T-helper 2 cell treated with Interferon-gamma antibody and Interleukin-4, amounts not matched to agents 5 μg/mL and 100 μg/mL, for 36 hours (primary cell): ENCODE measurements at regions not wholly inside any gene's neighbourhood (a gene's known extent, or its start where the extent isn't known, plus 50 kb on each side); places are given as distances from the start of the nearest gene placed in this dataset.
"Not testable (repeated sequence)": the region's sequence is repeated elsewhere in the genome, so short reads cannot be mapped to it uniquely, and the experiment has no call there.

Experiments used
- DNase-seq: peaks from one replicate; pipeline ENCODE4 v3.0.0; 2021; ENCODE audit warnings: low spot score
- H3K27ac Mint-ChIP-seq: one replicate; pipeline ENCODE4 v1.8.0; 2021; ENCODE audit warnings: mild to moderate bottlenecking, mixed read lengths
- H3K27me3 Mint-ChIP-seq: one replicate; pipeline ENCODE4 v1.8.0; 2021; ENCODE audit warnings: low read depth, mixed read lengths
- H3K36me3 Mint-ChIP-seq: one replicate; pipeline ENCODE4 v1.8.0; 2021; ENCODE audit warnings: low read depth, mixed read lengths
- H3K4me1 Mint-ChIP-seq: one replicate; pipeline ENCODE4 v1.8.0; 2021; ENCODE audit warnings: low read depth, mixed read lengths
- H3K4me3 Mint-ChIP-seq: one replicate; pipeline ENCODE4 v1.8.0; 2022; ENCODE audit warnings: mild to moderate bottlenecking, moderate library complexity, mixed read lengths
- H3K9me3 Mint-ChIP-seq: one replicate; pipeline ENCODE4 v1.8.0; 2021; ENCODE audit warnings: mixed read lengths

GRCh38 chr12:62162214-62162613 is 98.0 kb upstream of the USP15 start:
- Mint-ChIP-seq H3K27ac (no peak overlapping the region), H3K27me3 (peaks cover 4% of the 10 kb centered on the region), H3K4me1 (peaks cover 2% of the 10 kb centered on the region), H3K36me3 (no peaks in the 10 kb centered on the region), H3K9me3 (no peaks in the 10 kb centered on the region), H3K4me3 (no peak overlapping the region)
- DNase-seq, result no peak

- no peak for DNase-seq
- Mint-ChIP-seq H3K36me3 (no peaks in the 10 kb centered on the region), H3K27me3 (peaks cover 4% of the 10 kb centered on the region), H3K4me3 (no peak overlapping the region), H3K27ac (no peak overlapping the region), H3K4me1 (peaks cover 2% of the 10 kb centered on the region), H3K9me3 (no peaks in the 10 kb centered on the region)
Observed at GRCh38 chr12:62163368-62163767, 96.8 kb upstream of the USP15 start.

GRCh38 chr12:62164036-62164435 is 96.2 kb upstream of the USP15 start:
- Mint-ChIP-seq H3K27me3 (no peaks in the 10 kb centered on the region), H3K4me1 (peaks cover under 1% of the 10 kb centered on the region), H3K36me3 (no peaks in the 10 kb centered on the region), H3K27ac (no peak overlapping the region), H3K9me3 (no peaks in the 10 kb centered on the region), H3K4me3 (no peak overlapping the region)
- no peak for DNase-seq

GRCh38 chr12:62166525-62166924 is 93.7 kb upstream of the USP15 start:
- no peak overlapping the region for H3K4me3 Mint-ChIP-seq
- H3K9me3 Mint-ChIP-seq, result no peaks in the 10 kb centered on the region
- H3K27ac Mint-ChIP-seq, result no peak overlapping the region

GRCh38 chr12:62168411-62168810 is 91.8 kb upstream of the USP15 start:
- no peak for DNase-seq
- Mint-ChIP-seq H3K4me3 (no peak overlapping the region), H3K4me1 (no peaks in the 10 kb centered on the region), H3K27ac (no peak overlapping the region), H3K36me3 (no peaks in the 10 kb centered on the region), H3K27me3 (no peaks in the 10 kb centered on the region), H3K9me3 (no peaks in the 10 kb centered on the region)

More at GRCh38 chr12:62166525-62166924, 93.7 kb upstream of the USP15 start:
- no peaks in the 10 kb centered on the region for H3K27me3 Mint-ChIP-seq
- no peak for DNase-seq
- no peaks in the 10 kb centered on the region for H3K36me3 Mint-ChIP-seq
- H3K4me1 Mint-ChIP-seq, result no peaks in the 10 kb centered on the region

GRCh38 chr12:62170241-62170640 is 90.0 kb upstream of the USP15 start:
- no peaks in the 10 kb centered on the region for H3K9me3 Mint-ChIP-seq
- H3K4me1 Mint-ChIP-seq, result no peaks in the 10 kb centered on the region
- no peaks in the 10 kb centered on the region for H3K36me3 Mint-ChIP-seq
- no peak overlapping the region for H3K4me3 Mint-ChIP-seq
- H3K27ac Mint-ChIP-seq, result no peak overlapping the region
- no peak for DNase-seq
- H3K27me3 Mint-ChIP-seq, result no peaks in the 10 kb centered on the region

- peaks cover 71% of the 10 kb centered on the region for H3K27me3 Mint-ChIP-seq
- DNase-seq, result no peak
- H3K4me3 Mint-ChIP-seq, result peak overlapping the region; percentile 83
- H3K27ac Mint-ChIP-seq, result no peak overlapping the region
- H3K4me1 Mint-ChIP-seq, result peaks cover 16% of the 10 kb centered on the region
- no peaks in the 10 kb centered on the region for H3K9me3 Mint-ChIP-seq
- no peaks in the 10 kb centered on the region for H3K36me3 Mint-ChIP-seq
Observed at GRCh38 chr12:62190689-62191490, 69.3 kb upstream of the USP15 start.

- DNase-seq, result no peak
- H3K27me3 Mint-ChIP-seq, result peaks cover 74% of the 10 kb centered on the region
- H3K27ac Mint-ChIP-seq, result no peak overlapping the region
Observed at GRCh38 chr12:62191491-62192179, 68.6 kb upstream of the USP15 start.

GRCh38 chr12:62192180-62192902 is 67.9 kb upstream of the USP15 start:
- Mint-ChIP-seq H3K4me1 (peaks cover 16% of the 10 kb centered on the region), H3K27ac (no peak overlapping the region), H3K4me3 (peak overlapping the region; percentile 83), H3K36me3 (no peaks in the 10 kb centered on the region), H3K27me3 (peaks cover 68% of the 10 kb centered on the region), H3K9me3 (no peaks in the 10 kb centered on the region)
- DNase-seq, result peak; percentile 33

More at GRCh38 chr12:62191491-62192179, 68.6 kb upstream of the USP15 start:
- H3K36me3 Mint-ChIP-seq, result no peaks in the 10 kb centered on the region
- H3K4me3 Mint-ChIP-seq, result peak overlapping the region; percentile 83
- peaks cover 16% of the 10 kb centered on the region for H3K4me1 Mint-ChIP-seq
- H3K9me3 Mint-ChIP-seq, result no peaks in the 10 kb centered on the region

GRCh38 chr12:62192903-62193250 is 67.3 kb upstream of the USP15 start:
- no peaks in the 10 kb centered on the region for H3K9me3 Mint-ChIP-seq
- H3K4me1 Mint-ChIP-seq, result peaks cover 16% of the 10 kb centered on the region
- H3K27ac Mint-ChIP-seq, result no peak overlapping the region
- no peak overlapping the region for H3K4me3 Mint-ChIP-seq
- H3K27me3 Mint-ChIP-seq, result peaks cover 68% of the 10 kb centered on the region
- H3K36me3 Mint-ChIP-seq, result no peaks in the 10 kb centered on the region
- DNase-seq, result no peak

- Mint-ChIP-seq H3K27me3 (peaks cover 61% of the 10 kb centered on the region), H3K4me1 (peaks cover 16% of the 10 kb centered on the region), H3K9me3 (no peaks in the 10 kb centered on the region), H3K4me3 (no peak overlapping the region), H3K36me3 (no peaks in the 10 kb centered on the region), H3K27ac (no peak overlapping the region)
- DNase-seq, result no peak
Observed at GRCh38 chr12:62194031-62194430, 66.2 kb upstream of the USP15 start.

GRCh38 chr12:62194616-62195015 is 65.6 kb upstream of the USP15 start:
- peaks cover 16% of the 10 kb centered on the region for H3K4me1 Mint-ChIP-seq
- H3K27ac Mint-ChIP-seq, result no peak overlapping the region
- peaks cover 56% of the 10 kb centered on the region for H3K27me3 Mint-ChIP-seq
- no peaks in the 10 kb centered on the region for H3K9me3 Mint-ChIP-seq
- no peaks in the 10 kb centered on the region for H3K36me3 Mint-ChIP-seq
- DNase-seq, result no peak
- no peak overlapping the region for H3K4me3 Mint-ChIP-seq

GRCh38 chr12:62196146-62196545 is 64.1 kb upstream of the USP15 start:
- H3K4me1 Mint-ChIP-seq, result peaks cover 12% of the 10 kb centered on the region
- H3K4me3 Mint-ChIP-seq, result no peak overlapping the region
- no peak overlapping the region for H3K27ac Mint-ChIP-seq
- H3K9me3 Mint-ChIP-seq, result peaks cover 10% of the 10 kb centered on the region
- H3K36me3 Mint-ChIP-seq, result no peaks in the 10 kb centered on the region
- H3K27me3 Mint-ChIP-seq, result peaks cover 50% of the 10 kb centered on the region
- DNase-seq, result no peak

GRCh38 chr12:62202861-62203260 is 57.3 kb upstream of the USP15 start:
- peaks cover 26% of the 10 kb centered on the region for H3K9me3 Mint-ChIP-seq
- H3K27ac Mint-ChIP-seq, DNase-seq, H3K4me3 Mint-ChIP-seq, H3K36me3 Mint-ChIP-seq, H3K4me1 Mint-ChIP-seq: not testable (repeated sequence)
- H3K27me3 Mint-ChIP-seq, result peaks cover 16% of the 10 kb centered on the region
